HL-60 (cell line): ENCODE measurements at regions not wholly inside any gene's neighbourhood (a gene's known extent, or its start where the extent isn't known, plus 50 kb on each side); places are given as distances from the start of the nearest gene placed in this dataset.

ENCODE experiments used
- GABPA ChIP-seq: IDR thresholded peaks from 2 replicates; pipeline ENCODE4 v1.6.1; 2012; ENCODE audit warnings: low read depth
- POLR2AphosphoS5 ChIP-seq: IDR thresholded peaks from 2 replicates; pipeline ENCODE4 v1.6.1; 2012; ENCODE audit warnings: low read depth
- REST ChIP-seq: IDR thresholded peaks from 2 replicates; pipeline ENCODE4 v1.6.1; 2012; ENCODE audit warnings: low read depth; ENCODE audit not compliant: insufficient replicate concordance
- TF ChIP-seq, protein P1 (sequence below): IDR thresholded peaks from one replicate; pipeline ENCODE4 v1.5.1; 2011; ENCODE audit warnings: low read length, control low read depth, inconsistent platforms; ENCODE audit not compliant: insufficient read depth

DNA sequence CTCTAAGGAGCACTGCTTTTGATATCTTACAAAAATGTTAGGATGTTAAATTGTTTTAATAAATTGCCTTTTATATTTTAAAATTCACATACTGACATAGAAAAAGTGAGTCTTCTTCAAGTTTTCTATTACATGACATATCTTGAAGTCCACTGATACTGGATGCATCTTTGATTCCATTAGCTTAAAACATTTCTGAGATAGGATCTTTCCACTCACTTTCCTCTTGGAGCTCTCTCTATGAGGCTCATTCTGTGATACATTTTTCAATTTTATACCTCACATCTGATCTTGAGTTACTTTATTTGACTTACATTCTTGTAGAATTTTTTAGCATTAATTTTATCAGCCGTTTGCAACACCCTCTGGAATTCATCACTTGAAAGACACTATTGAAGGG is 86.8 kb upstream of the NOL4 start:
- TF ChIP-seq, protein P1, sequence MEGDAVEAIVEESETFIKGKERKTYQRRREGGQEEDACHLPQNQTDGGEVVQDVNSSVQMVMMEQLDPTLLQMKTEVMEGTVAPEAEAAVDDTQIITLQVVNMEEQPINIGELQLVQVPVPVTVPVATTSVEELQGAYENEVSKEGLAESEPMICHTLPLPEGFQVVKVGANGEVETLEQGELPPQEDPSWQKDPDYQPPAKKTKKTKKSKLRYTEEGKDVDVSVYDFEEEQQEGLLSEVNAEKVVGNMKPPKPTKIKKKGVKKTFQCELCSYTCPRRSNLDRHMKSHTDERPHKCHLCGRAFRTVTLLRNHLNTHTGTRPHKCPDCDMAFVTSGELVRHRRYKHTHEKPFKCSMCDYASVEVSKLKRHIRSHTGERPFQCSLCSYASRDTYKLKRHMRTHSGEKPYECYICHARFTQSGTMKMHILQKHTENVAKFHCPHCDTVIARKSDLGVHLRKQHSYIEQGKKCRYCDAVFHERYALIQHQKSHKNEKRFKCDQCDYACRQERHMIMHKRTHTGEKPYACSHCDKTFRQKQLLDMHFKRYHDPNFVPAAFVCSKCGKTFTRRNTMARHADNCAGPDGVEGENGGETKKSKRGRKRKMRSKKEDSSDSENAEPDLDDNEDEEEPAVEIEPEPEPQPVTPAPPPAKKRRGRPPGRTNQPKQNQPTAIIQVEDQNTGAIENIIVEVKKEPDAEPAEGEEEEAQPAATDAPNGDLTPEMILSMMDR, result no peak
- no peak for TF ChIP-seq REST
- no peak for TF ChIP-seq POLR2AphosphoS5
- no peak for TF ChIP-seq GABPA
